Fibroblast of skin of scalp (primary cell): ENCODE measurements at regions not wholly inside any gene's neighbourhood (a gene's known extent, or its start where the extent isn't known, plus 50 kb on each side); places are given as distances from the start of the nearest gene placed in this dataset.

Experiments used
- DNase-seq: peaks from one replicate; pipeline ENCODE4 v3.0.0-alpha.2; 2013

GRCh38 chr3:99541181-99541580 is 97.2 kb upstream of the COL8A1 start:
- DNase-seq: no peak

GRCh38 chr3:99537416-99537815 is 101.0 kb upstream of the COL8A1 start:
- no peak for DNase-seq

- DNase-seq: peak; percentile 54
These were observed 101.7 kb upstream of the COL8A1 start for GRCh38 chr3:99536555-99537314.

GRCh38 chr3:99534951-99535704 is 103.3 kb upstream of the COL8A1 start:
- DNase-seq: peak; percentile 97

- peak; percentile 91 for DNase-seq
These were observed 106.1 kb upstream of the COL8A1 start for GRCh38 chr3:99532246-99532645.

- no peak for DNase-seq
These were observed 109.1 kb upstream of the COL8A1 start for GRCh38 chr3:99529265-99529664.

- DNase-seq: peak; percentile 90
These were observed 111.5 kb upstream of the COL8A1 start for GRCh38 chr3:99526921-99527320.

- DNase-seq: no peak
These were observed 113.8 kb upstream of the COL8A1 start for GRCh38 chr3:99524559-99524958.

GRCh38 chr3:99523431-99524127 is 114.8 kb upstream of the COL8A1 start:
- peak; percentile 53 for DNase-seq

GRCh38 chr3:99522147-99522546 is 116.2 kb upstream of the COL8A1 start:
- DNase-seq: no peak

GRCh38 chr3:99521551-99521950 is 116.8 kb upstream of the COL8A1 start:
- no peak for DNase-seq

GRCh38 chr3:99520513-99520912 is 117.9 kb upstream of the COL8A1 start:
- no peak for DNase-seq

- no peak for DNase-seq
These were observed 121.5 kb upstream of the COL8A1 start for GRCh38 chr3:99516936-99517335.

- no peak for DNase-seq
These were observed 122.5 kb upstream of the COL8A1 start for GRCh38 chr3:99515891-99516290.

- peak; percentile 90 for DNase-seq
These were observed 129.2 kb upstream of the COL8A1 start for GRCh38 chr3:99509224-99509623.

GRCh38 chr3:99508191-99508590 is 130.2 kb upstream of the COL8A1 start:
- no peak for DNase-seq

- DNase-seq: peak; percentile 88
These were observed 132.6 kb upstream of the COL8A1 start for GRCh38 chr3:99505646-99506269.

GRCh38 chr3:99505200-99505599 is 133.2 kb upstream of the COL8A1 start:
- DNase-seq: peak; percentile 56

- DNase-seq: peak; percentile 33
These were observed 134.1 kb upstream of the COL8A1 start for GRCh38 chr3:99504258-99504657.

- peak; percentile 43 for DNase-seq
These were observed 135.0 kb upstream of the COL8A1 start for GRCh38 chr3:99503350-99503749.

- no peak for DNase-seq
These were observed 135.5 kb upstream of the COL8A1 start for GRCh38 chr3:99502871-99503270.

- no peak for DNase-seq
These were observed 137.9 kb upstream of the COL8A1 start for GRCh38 chr3:99500485-99500884.
